Endothelial cell of umbilical vein (primary cell): ENCODE measurements at regions not wholly inside any gene's neighbourhood (a gene's known extent, or its start where the extent isn't known, plus 50 kb on each side); places are given as distances from the start of the nearest gene placed in this dataset.

Experiments used
- CTCF ChIP-seq, 2 donors: IDR thresholded peaks; 1 replicate in 1 of 2; 2 replicates in 1 of 2; pipeline ENCODE4 v1.5.1; 2011; ENCODE audit warnings: low read length in 2 of 2, mild to moderate bottlenecking in 2 of 2, moderate library complexity in 2 of 2, control low read depth in 1 of 2, inconsistent platforms in 1 of 2, low read depth in 1 of 2; ENCODE audit not compliant: insufficient read depth in 1 of 2; ENCODE audit errors: extremely low read depth in 1 of 2
- EZH2 ChIP-seq: IDR thresholded peaks from 2 replicates; pipeline ENCODE4 v1.6.1; 2012; ENCODE audit warnings: borderline replicate concordance, low read depth, mild to moderate bottlenecking, moderate library complexity, low read length, inconsistent platforms; ENCODE audit not compliant: severe bottlenecking
- JUN ChIP-seq: IDR thresholded peaks from 2 replicates; pipeline ENCODE4 v1.6.1; 2011; ENCODE audit warnings: borderline replicate concordance, low read depth; ENCODE audit not compliant: insufficient read length, insufficient read depth
- MAX ChIP-seq: IDR thresholded peaks from 2 replicates; pipeline ENCODE4 v1.6.1; 2011; ENCODE audit not compliant: insufficient read depth, insufficient read length
- POLR2A ChIP-seq: IDR thresholded peaks from 2 replicates; pipeline ENCODE4 v1.6.1; 2012; ENCODE audit warnings: low read depth, mild to moderate bottlenecking, control low read depth, low read length
- POLR2AphosphoS5 ChIP-seq: IDR thresholded peaks from 2 replicates; pipeline ENCODE4 v1.6.1; 2012; ENCODE audit warnings: low read depth, mild to moderate bottlenecking, control low read depth, low read length, moderate library complexity; ENCODE audit not compliant: insufficient read depth

GRCh38 chr12:33818313-33818712, 204.0 kb upstream of the ALG10 start:
- no peak for TF ChIP-seq POLR2A
- no peak for TF ChIP-seq MAX
- TF ChIP-seq EZH2: no peak
- no peak for TF ChIP-seq CTCF (IDR thresholded peaks at IDR 0.05; ENCODE audit: extremely low read depth in 1 of 2, insufficient read depth in 1 of 2, low read depth in 1 of 2, low read length in 2 of 2)
- TF ChIP-seq POLR2AphosphoS5: no peak
- no peak for TF ChIP-seq JUN
